ENCODE measurements at regions not wholly inside any gene's neighbourhood (a gene's known extent, or its start where the extent isn't known, plus 50 kb on each side); places are given as distances from the start of the nearest gene placed in this dataset.

DNA sequence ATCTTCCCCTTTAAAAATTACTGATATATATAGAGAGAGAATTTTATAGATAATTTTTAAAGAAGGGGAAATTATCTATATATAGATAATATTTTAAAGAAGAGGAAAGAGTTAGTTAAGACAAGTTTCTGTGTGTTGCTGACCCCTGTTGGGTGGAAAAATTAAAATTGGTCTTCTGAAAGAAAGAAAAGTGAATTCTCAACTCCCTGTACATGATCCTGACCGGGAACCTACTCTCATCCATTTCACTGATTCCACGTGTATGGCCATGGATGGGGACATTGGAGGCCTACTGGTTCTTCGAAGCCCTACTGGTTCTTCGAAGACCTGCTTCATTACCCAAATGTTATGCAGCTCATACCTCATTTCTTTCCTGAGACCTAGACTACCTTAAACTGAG, 53.0 kb upstream of the TCF21 start:
- Histone ChIP-seq H3K27ac (ENCODE audit: low read length) (no peak overlapping the region), H3K4me2 (ENCODE audit: low read length) (no peak overlapping the region), H3K9me2 (ENCODE audit: insufficient read depth, low read length) (no peaks in the 10 kb centered on the region), H2AFZ (ENCODE audit: low read depth, low read length) (no peak overlapping the region), H3K4me3 (ENCODE audit: low read length) (no peak overlapping the region), H3K27me3 (ENCODE audit: insufficient read depth, low read depth, low read length) (no peaks in the 10 kb centered on the region), H4K20me1 (ENCODE audit: insufficient read depth) (no peaks in the 10 kb centered on the region), H3K36me3 (ENCODE audit: insufficient read depth, low read length) (no peaks in the 10 kb centered on the region), H3K9ac (ENCODE audit: low read length) (no peak overlapping the region), H3K9me3 (ENCODE audit: low read length) (no peaks in the 10 kb centered on the region), H3K79me2 (replicated peaks; ENCODE audit: insufficient read depth, low read length) (no peaks in the 10 kb centered on the region), H3F3A (ENCODE audit: insufficient read depth, low read length, poor library complexity, severe bottlenecking) (no peaks in the 10 kb centered on the region)
- TF ChIP-seq, protein P1, sequence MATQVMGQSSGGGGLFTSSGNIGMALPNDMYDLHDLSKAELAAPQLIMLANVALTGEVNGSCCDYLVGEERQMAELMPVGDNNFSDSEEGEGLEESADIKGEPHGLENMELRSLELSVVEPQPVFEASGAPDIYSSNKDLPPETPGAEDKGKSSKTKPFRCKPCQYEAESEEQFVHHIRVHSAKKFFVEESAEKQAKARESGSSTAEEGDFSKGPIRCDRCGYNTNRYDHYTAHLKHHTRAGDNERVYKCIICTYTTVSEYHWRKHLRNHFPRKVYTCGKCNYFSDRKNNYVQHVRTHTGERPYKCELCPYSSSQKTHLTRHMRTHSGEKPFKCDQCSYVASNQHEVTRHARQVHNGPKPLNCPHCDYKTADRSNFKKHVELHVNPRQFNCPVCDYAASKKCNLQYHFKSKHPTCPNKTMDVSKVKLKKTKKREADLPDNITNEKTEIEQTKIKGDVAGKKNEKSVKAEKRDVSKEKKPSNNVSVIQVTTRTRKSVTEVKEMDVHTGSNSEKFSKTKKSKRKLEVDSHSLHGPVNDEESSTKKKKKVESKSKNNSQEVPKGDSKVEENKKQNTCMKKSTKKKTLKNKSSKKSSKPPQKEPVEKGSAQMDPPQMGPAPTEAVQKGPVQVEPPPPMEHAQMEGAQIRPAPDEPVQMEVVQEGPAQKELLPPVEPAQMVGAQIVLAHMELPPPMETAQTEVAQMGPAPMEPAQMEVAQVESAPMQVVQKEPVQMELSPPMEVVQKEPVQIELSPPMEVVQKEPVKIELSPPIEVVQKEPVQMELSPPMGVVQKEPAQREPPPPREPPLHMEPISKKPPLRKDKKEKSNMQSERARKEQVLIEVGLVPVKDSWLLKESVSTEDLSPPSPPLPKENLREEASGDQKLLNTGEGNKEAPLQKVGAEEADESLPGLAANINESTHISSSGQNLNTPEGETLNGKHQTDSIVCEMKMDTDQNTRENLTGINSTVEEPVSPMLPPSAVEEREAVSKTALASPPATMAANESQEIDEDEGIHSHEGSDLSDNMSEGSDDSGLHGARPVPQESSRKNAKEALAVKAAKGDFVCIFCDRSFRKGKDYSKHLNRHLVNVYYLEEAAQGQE (IDR thresholded peaks at IDR 0.05; ENCODE audit: borderline replicate concordance), result no peak
- TF ChIP-seq TAF1 (IDR thresholded peaks at IDR 0.05; ENCODE audit: low read depth), result no peak
- TF ChIP-seq POLR2AphosphoS5 (IDR thresholded peaks at IDR 0.05), result no peak
- no peak for TF ChIP-seq SMC3 (conservative IDR thresholded peaks at IDR 0.05; ENCODE audit: poor library complexity)
- no peak for TF ChIP-seq EZH2 (IDR thresholded peaks at IDR 0.05; ENCODE audit: borderline replicate concordance, insufficient read depth, low read length, poor library complexity, severe bottlenecking)
- no peak for TF ChIP-seq MXI1 (conservative IDR thresholded peaks at IDR 0.05; ENCODE audit: poor library complexity, severe bottlenecking)
- TF ChIP-seq, protein P2, sequence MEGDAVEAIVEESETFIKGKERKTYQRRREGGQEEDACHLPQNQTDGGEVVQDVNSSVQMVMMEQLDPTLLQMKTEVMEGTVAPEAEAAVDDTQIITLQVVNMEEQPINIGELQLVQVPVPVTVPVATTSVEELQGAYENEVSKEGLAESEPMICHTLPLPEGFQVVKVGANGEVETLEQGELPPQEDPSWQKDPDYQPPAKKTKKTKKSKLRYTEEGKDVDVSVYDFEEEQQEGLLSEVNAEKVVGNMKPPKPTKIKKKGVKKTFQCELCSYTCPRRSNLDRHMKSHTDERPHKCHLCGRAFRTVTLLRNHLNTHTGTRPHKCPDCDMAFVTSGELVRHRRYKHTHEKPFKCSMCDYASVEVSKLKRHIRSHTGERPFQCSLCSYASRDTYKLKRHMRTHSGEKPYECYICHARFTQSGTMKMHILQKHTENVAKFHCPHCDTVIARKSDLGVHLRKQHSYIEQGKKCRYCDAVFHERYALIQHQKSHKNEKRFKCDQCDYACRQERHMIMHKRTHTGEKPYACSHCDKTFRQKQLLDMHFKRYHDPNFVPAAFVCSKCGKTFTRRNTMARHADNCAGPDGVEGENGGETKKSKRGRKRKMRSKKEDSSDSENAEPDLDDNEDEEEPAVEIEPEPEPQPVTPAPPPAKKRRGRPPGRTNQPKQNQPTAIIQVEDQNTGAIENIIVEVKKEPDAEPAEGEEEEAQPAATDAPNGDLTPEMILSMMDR (IDR thresholded peaks at IDR 0.05; ENCODE audit: poor library complexity, severe bottlenecking), result no peak
- TF ChIP-seq EP300 (conservative IDR thresholded peaks at IDR 0.05; ENCODE audit: poor library complexity, severe bottlenecking), result no peak
- TF ChIP-seq RAD21 (conservative IDR thresholded peaks at IDR 0.05), result no peak

GRCh38 chr6:133837801-133838349, 51.0 kb upstream of the TCF21 start:
- H3K4me2 ChIP-seq (ENCODE audit: low read length), result no peak overlapping the region
- TF ChIP-seq RAD21 (conservative IDR thresholded peaks at IDR 0.05) (no peak), SMC3 (conservative IDR thresholded peaks at IDR 0.05; ENCODE audit: poor library complexity) (no peak), POLR2AphosphoS5 (IDR thresholded peaks at IDR 0.05) (no peak), EP300 (conservative IDR thresholded peaks at IDR 0.05; ENCODE audit: poor library complexity, severe bottlenecking) (no peak), EZH2 (IDR thresholded peaks at IDR 0.05; ENCODE audit: borderline replicate concordance, insufficient read depth, low read length, poor library complexity, severe bottlenecking) (no peak), TAF1 (IDR thresholded peaks at IDR 0.05; ENCODE audit: low read depth) (no peak), MXI1 (conservative IDR thresholded peaks at IDR 0.05; ENCODE audit: poor library complexity, severe bottlenecking) (no peak)
- TF ChIP-seq, protein P2 (IDR thresholded peaks at IDR 0.05; ENCODE audit: poor library complexity, severe bottlenecking), result no peak
- TF ChIP-seq, protein P1 (IDR thresholded peaks at IDR 0.05; ENCODE audit: borderline replicate concordance), result no peak
- no peaks in the 10 kb centered on the region for H3F3A ChIP-seq (ENCODE audit: insufficient read depth, low read length, poor library complexity, severe bottlenecking)
- no peak overlapping the region for H3K4me3 ChIP-seq (ENCODE audit: low read length)
- no peaks in the 10 kb centered on the region for H3K36me3 ChIP-seq (ENCODE audit: insufficient read depth, low read length)
- no peaks in the 10 kb centered on the region for H3K9me2 ChIP-seq (ENCODE audit: insufficient read depth, low read length)
- H3K27ac ChIP-seq (ENCODE audit: low read length), result no peak overlapping the region
- no peaks in the 10 kb centered on the region for H3K79me2 ChIP-seq (replicated peaks; ENCODE audit: insufficient read depth, low read length)
- no peaks in the 10 kb centered on the region for H4K20me1 ChIP-seq (ENCODE audit: insufficient read depth)
- no peak overlapping the region for H3K9ac ChIP-seq (ENCODE audit: low read length)
- no peak overlapping the region for H2AFZ ChIP-seq (ENCODE audit: low read depth, low read length)
- no peaks in the 10 kb centered on the region for H3K9me3 ChIP-seq (ENCODE audit: low read length)
- no peaks in the 10 kb centered on the region for H3K27me3 ChIP-seq (ENCODE audit: insufficient read depth, low read depth, low read length)

Measured in neural cell (in vitro differentiated cells).